GM18508 (cell line): ENCODE measurements at regions not wholly inside any gene's neighbourhood (a gene's known extent, or its start where the extent isn't known, plus 50 kb on each side); places are given as distances from the start of the nearest gene placed in this dataset.
"Not testable (repeated sequence)": the region's sequence is repeated elsewhere in the genome, so short reads cannot be mapped to it uniquely, and the experiment has no call there.

Experiments
- ATAC-seq: cut with Tn5 transposase; IDR thresholded peaks from one replicate; pipeline ENCODE4 v1.9.1; 2021; ENCODE audit warnings: moderate number of reproducible peaks; ENCODE audit not compliant: insufficient read depth, unreplicated experiment

- ATAC-seq: no peak
These were observed 73.6 kb downstream of the CYLC2 start for GRCh38 chr9:103068753-103069152.

- no peak for ATAC-seq
These were observed 83.4 kb downstream of the CYLC2 start for GRCh38 chr9:103078581-103078980.

- ATAC-seq: no peak
These were observed 87.4 kb downstream of the CYLC2 start for GRCh38 chr9:103082494-103082893.

GRCh38 chr9:103089357-103089756 lies 94.2 kb downstream of the CYLC2 start:
- no peak for ATAC-seq

GRCh38 chr9:103104101-103104500 lies 109.0 kb downstream of the CYLC2 start:
- ATAC-seq: no peak

GRCh38 chr9:103116246-103116645 lies 121.1 kb downstream of the CYLC2 start:
- ATAC-seq: no peak

GRCh38 chr9:103126494-103126893 lies 131.4 kb downstream of the CYLC2 start:
- no peak for ATAC-seq

GRCh38 chr9:103139891-103140290 lies 144.8 kb downstream of the CYLC2 start:
- no peak for ATAC-seq

- no peak for ATAC-seq
These were observed 157.3 kb downstream of the CYLC2 start for GRCh38 chr9:103152473-103152872.

GRCh38 chr9:103167530-103167929 lies 172.4 kb downstream of the CYLC2 start:
- no peak for ATAC-seq

- no peak for ATAC-seq
These were observed 173.1 kb downstream of the CYLC2 start for GRCh38 chr9:103168254-103168653.

GRCh38 chr9:103169798-103170197 lies 174.7 kb downstream of the CYLC2 start:
- no peak for ATAC-seq

- no peak for ATAC-seq
These were observed 188.6 kb downstream of the CYLC2 start for GRCh38 chr9:103183701-103184171.

GRCh38 chr9:103186959-103187358 lies 191.8 kb downstream of the CYLC2 start:
- ATAC-seq: no peak

- no peak for ATAC-seq
These were observed 193.7 kb downstream of the CYLC2 start for GRCh38 chr9:103188781-103189350.

- no peak for ATAC-seq
These were observed 198.9 kb downstream of the CYLC2 start for GRCh38 chr9:103193992-103194391.

GRCh38 chr9:103203172-103203571 lies 208.0 kb downstream of the CYLC2 start:
- no peak for ATAC-seq

- ATAC-seq: not testable (repeated sequence)
These were observed 210.9 kb downstream of the CYLC2 start for GRCh38 chr9:103205881-103206585.

GRCh38 chr9:103210607-103211006 lies 215.5 kb downstream of the CYLC2 start:
- ATAC-seq: no peak

- no peak for ATAC-seq
These were observed 220.1 kb downstream of the CYLC2 start for GRCh38 chr9:103215197-103215596.

- no peak for ATAC-seq
These were observed 230.8 kb downstream of the CYLC2 start for GRCh38 chr9:103225702-103226646.
